Mucosa of rectum (tissue), 2 donors: ENCODE measurements at regions not wholly inside any gene's neighbourhood (a gene's known extent, or its start where the extent isn't known, plus 50 kb on each side); places are given as distances from the start of the nearest gene placed in this dataset.
"Not testable (repeated sequence)": the region's sequence is repeated elsewhere in the genome, so short reads cannot be mapped to it uniquely, and the experiment has no call there.

Experiments
- H3K27ac ChIP-seq, 2 donors: one replicate each; pipeline ENCODE4 v1.7.0; 2013; ENCODE audit warnings: inconsistent platforms in 2 of 2, low read depth in 2 of 2, low read length in 2 of 2
- H3K27me3 ChIP-seq, 2 donors: one replicate each; pipeline ENCODE4 v1.7.0; 2013; ENCODE audit warnings: low read length in 2 of 2; ENCODE audit not compliant: control insufficient read depth in 2 of 2, insufficient read depth in 2 of 2
- H3K36me3 ChIP-seq, 2 donors: one replicate each; pipeline ENCODE4 v1.7.0; 2013; ENCODE audit warnings: low read length in 2 of 2; ENCODE audit not compliant: control insufficient read depth in 2 of 2, insufficient read depth in 2 of 2
- H3K4me1 ChIP-seq, 2 donors: one replicate each; pipeline ENCODE4 v1.7.0; 2013; ENCODE audit warnings: low read length in 2 of 2, mild to moderate bottlenecking in 1 of 2; ENCODE audit not compliant: control insufficient read depth in 2 of 2, insufficient read depth in 2 of 2
- H3K4me3 ChIP-seq, 2 donors: one replicate each; pipeline ENCODE4 v1.7.0; 2013; ENCODE audit warnings: low read length in 2 of 2
- H3K9ac ChIP-seq, 2 donors: one replicate each; pipeline ENCODE4 v1.7.0; 2013; ENCODE audit warnings: low read length in 2 of 2, low read depth in 1 of 2, mild to moderate bottlenecking in 1 of 2
- H3K9me3 ChIP-seq, 2 donors: one replicate each; pipeline ENCODE4 v1.7.0; 2013; ENCODE audit warnings: low read length in 2 of 2; ENCODE audit not compliant: control insufficient read depth in 2 of 2
- donor health status: healthy.
- donor health status: Normal muscosa, but diverticular disease.

- Histone ChIP-seq H3K9ac (no peak overlapping the region), H3K36me3 (no peaks in the 10 kb centered on the region), H3K4me1 (no peaks in the 10 kb centered on the region), H3K4me3 (no peak overlapping the region), H3K9me3 (no peaks in the 10 kb centered on the region), H3K27me3 (no peaks in the 10 kb centered on the region), H3K27ac (no peak overlapping the region)
Measured at GRCh38 chr9:88596376-88596775, 61.4 kb downstream of the NXNL2 start.

- Histone ChIP-seq H3K27ac (peak overlapping the region in 1 of 2 donors; percentile 26), H3K4me1 (no peaks in the 10 kb centered on the region), H3K4me3 (no peak overlapping the region), H3K27me3 (no peaks in the 10 kb centered on the region), H3K9me3 (no peaks in the 10 kb centered on the region), H3K36me3 (no peaks in the 10 kb centered on the region), H3K9ac (no peak overlapping the region)
Measured at GRCh38 chr9:88604836-88605511, 70.0 kb downstream of the NXNL2 start.

GRCh38 chr9:88605512-88606362 is 70.8 kb downstream of the NXNL2 start:
- H3K4me3 ChIP-seq: no peak overlapping the region
- H3K9ac ChIP-seq: no peak overlapping the region
- no peak overlapping the region for H3K27ac ChIP-seq

GRCh38 chr9:88614359-88614758 is 79.4 kb downstream of the NXNL2 start:
- H3K27me3 ChIP-seq: no peaks in the 10 kb centered on the region
- no peaks in the 10 kb centered on the region for H3K36me3 ChIP-seq
- no peak overlapping the region for H3K4me3 ChIP-seq
- no peaks in the 10 kb centered on the region for H3K9me3 ChIP-seq
- no peak overlapping the region for H3K27ac ChIP-seq
- no peaks in the 10 kb centered on the region for H3K4me1 ChIP-seq
- H3K9ac ChIP-seq: no peak overlapping the region

More at GRCh38 chr9:88605512-88606362, 70.8 kb downstream of the NXNL2 start:
- no peaks in the 10 kb centered on the region for H3K9me3 ChIP-seq
- no peaks in the 10 kb centered on the region for H3K27me3 ChIP-seq
- no peaks in the 10 kb centered on the region for H3K4me1 ChIP-seq
- no peaks in the 10 kb centered on the region for H3K36me3 ChIP-seq

- Histone ChIP-seq H3K36me3 (no peaks in the 10 kb centered on the region), H3K9ac (no peak overlapping the region), H3K9me3 (no peaks in the 10 kb centered on the region), H3K27me3 (no peaks in the 10 kb centered on the region), H3K27ac (no peak overlapping the region), H3K4me1 (no peaks in the 10 kb centered on the region), H3K4me3 (no peak overlapping the region)
Measured at GRCh38 chr9:88623698-88624097, 88.7 kb downstream of the NXNL2 start.

- Histone ChIP-seq H3K9me3 (no peaks in the 10 kb centered on the region), H3K27ac (no peak overlapping the region), H3K9ac (no peak overlapping the region), H3K36me3 (no peaks in the 10 kb centered on the region), H3K4me1 (no peaks in the 10 kb centered on the region), H3K4me3 (no peak overlapping the region), H3K27me3 (no peaks in the 10 kb centered on the region)
Measured at GRCh38 chr9:88628114-88628513, 93.1 kb downstream of the NXNL2 start.

GRCh38 chr9:88628811-88629210 is 93.8 kb downstream of the NXNL2 start:
- no peak overlapping the region for H3K9ac ChIP-seq
- H3K4me1 ChIP-seq: no peaks in the 10 kb centered on the region
- no peaks in the 10 kb centered on the region for H3K9me3 ChIP-seq
- H3K4me3 ChIP-seq: no peak overlapping the region
- no peaks in the 10 kb centered on the region for H3K27me3 ChIP-seq
- H3K36me3 ChIP-seq: no peaks in the 10 kb centered on the region
- H3K27ac ChIP-seq: no peak overlapping the region

GRCh38 chr9:88630574-88630973 is 95.6 kb downstream of the NXNL2 start:
- not testable (repeated sequence) for H3K9me3 ChIP-seq, H3K4me1 ChIP-seq, H3K9ac ChIP-seq, H3K4me3 ChIP-seq, H3K27me3 ChIP-seq, H3K27ac ChIP-seq, H3K36me3 ChIP-seq

- Histone ChIP-seq H3K4me3 (no peak overlapping the region), H3K4me1 (no peaks in the 10 kb centered on the region), H3K9ac (no peak overlapping the region), H3K27me3 (no peaks in the 10 kb centered on the region), H3K9me3 (no peaks in the 10 kb centered on the region), H3K36me3 (no peaks in the 10 kb centered on the region), H3K27ac (no peak overlapping the region)
Measured at GRCh38 chr9:88635151-88635550, 100.2 kb downstream of the NXNL2 start.

- H3K27ac ChIP-seq: no peak overlapping the region
- H3K9me3 ChIP-seq: no peaks in the 10 kb centered on the region
- H3K9ac ChIP-seq: no peak overlapping the region
- H3K4me1 ChIP-seq: no peaks in the 10 kb centered on the region
- H3K36me3 ChIP-seq: no peaks in the 10 kb centered on the region
- H3K27me3 ChIP-seq: no peaks in the 10 kb centered on the region
- H3K4me3 ChIP-seq: no peak overlapping the region
Measured at GRCh38 chr9:88641456-88642240, 106.7 kb downstream of the NXNL2 start.
